NCI-H2029 (cell line): ENCODE measurements at regions not wholly inside any gene's neighbourhood (a gene's known extent, or its start where the extent isn't known, plus 50 kb on each side); places are given as distances from the start of the nearest gene placed in this dataset.
"Not testable (repeated sequence)": the region's sequence is repeated elsewhere in the genome, so short reads cannot be mapped to it uniquely, and the experiment has no call there.

Experiments used
- DNase-seq: peaks from one replicate; lab custom pipeline; 2025; lab: John Stamatoyannopoulos, UW

GRCh38 chr12:13350381-13350780 lies 153.9 kb downstream of the EMP1 start:
- DNase-seq: no peak

GRCh38 chr12:13348464-13348863 lies 151.9 kb downstream of the EMP1 start:
- no peak for DNase-seq

- no peak for DNase-seq
Observed at GRCh38 chr12:13347241-13348043, 150.9 kb downstream of the EMP1 start.

GRCh38 chr12:13345722-13346121 lies 149.2 kb downstream of the EMP1 start:
- DNase-seq: no peak

- no peak for DNase-seq
Observed at GRCh38 chr12:13343375-13343774, 146.8 kb downstream of the EMP1 start.

DNA sequence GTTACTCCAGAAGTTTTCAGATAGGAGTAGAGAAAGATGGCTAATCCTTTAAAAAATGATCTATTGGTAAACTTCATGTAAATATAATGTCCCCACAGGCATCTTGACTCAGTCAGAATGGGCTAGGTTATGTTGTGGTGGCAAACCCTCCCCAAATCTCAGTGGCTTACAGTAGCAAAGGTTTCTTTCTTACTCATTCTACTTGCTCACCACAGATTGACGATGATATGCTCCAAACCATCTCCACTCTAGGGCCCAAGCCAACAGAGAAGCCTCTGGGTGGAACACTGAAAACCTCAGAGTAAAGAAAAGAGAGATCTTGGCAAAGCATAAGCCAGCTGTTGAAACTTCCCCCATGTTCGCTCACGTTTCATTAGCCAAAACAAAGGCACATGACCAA lies 146.4 kb downstream of the EMP1 start:
- DNase-seq: no peak

- no peak for DNase-seq
Observed at GRCh38 chr12:13340149-13340548, 143.6 kb downstream of the EMP1 start.

DNA sequence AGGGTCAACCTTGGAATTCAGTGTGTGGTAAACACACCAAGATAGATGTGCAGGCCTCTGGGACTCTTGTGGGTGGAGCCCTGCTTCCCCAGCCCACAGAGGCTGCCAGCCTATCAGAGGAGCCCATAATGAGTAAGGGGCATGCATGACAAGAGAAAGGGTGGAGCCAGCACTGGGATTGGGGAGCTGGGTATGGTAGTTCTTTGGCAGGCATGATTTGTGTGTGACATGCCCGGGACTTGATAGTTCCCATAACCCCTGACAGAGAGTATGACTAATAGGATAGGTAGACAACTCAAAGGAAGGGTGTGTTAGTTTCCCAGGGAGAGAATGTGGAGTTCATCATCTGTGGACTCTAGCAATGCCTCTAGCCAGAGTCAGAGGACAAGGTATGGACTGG lies 143.0 kb downstream of the EMP1 start:
- no peak for DNase-seq

DNA sequence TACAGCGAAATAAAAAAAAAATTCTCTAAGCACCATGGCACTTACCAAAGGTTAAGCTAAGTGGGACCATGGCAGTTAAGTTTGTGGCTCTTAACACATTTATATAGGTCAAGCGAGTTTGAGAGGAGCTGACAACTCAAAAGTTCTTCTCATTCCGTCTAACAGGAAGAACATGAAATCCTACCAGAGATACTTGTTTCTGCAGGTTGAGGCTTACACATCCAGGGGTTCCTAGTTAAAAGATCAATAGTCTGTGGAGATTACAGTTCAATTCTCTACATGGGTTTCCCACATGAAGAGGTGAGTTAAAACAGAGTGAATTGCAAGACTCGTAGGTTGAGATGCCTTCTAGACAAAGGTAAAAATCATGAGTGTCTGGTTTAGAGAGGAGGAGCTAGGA lies 142.6 kb downstream of the EMP1 start:
- DNase-seq: no peak

- no peak for DNase-seq
Observed at GRCh38 chr12:13337791-13338190, 141.3 kb downstream of the EMP1 start.

GRCh38 chr12:13336216-13336615 lies 139.7 kb downstream of the EMP1 start:
- no peak for DNase-seq

DNA sequence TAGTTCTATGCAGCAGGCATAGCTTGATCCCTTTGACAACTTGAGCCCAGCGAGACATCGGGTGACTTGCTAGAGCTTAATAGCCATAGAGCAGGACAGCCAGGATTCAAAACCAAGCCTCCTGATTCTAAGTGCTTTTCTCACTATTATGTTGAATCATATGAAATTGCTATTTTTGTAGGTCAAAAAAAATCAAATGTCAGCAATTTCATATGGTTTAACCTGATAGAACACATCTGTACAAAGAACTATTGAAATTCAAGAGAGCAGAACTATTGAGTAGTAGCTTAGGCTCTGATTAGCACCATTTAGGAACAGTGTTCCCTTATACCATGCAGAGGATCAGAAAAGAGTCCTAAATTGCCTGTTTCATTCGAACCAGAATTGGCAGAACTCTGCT lies 132.0 kb downstream of the EMP1 start:
- no peak for DNase-seq

GRCh38 chr12:13326076-13326475 lies 129.6 kb downstream of the EMP1 start:
- no peak for DNase-seq

DNA sequence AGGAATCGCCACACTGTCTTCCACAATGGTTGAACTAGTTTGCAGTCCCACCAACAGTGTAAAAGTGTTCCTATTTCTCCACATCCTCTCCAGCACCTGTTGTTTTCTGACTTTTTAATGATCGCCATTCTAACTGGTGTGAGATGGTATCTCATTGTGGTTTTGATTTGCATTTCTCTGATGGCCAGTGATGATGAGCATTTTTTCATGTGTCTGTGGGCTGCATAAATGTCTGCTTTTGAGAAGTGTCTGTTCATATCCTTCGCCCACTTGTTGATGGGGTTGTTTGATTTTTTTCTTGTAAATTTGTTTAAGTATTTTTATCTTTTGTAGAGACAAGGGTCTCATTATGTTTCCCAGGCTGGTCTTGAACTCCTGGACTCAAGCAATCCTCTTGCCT lies 128.5 kb downstream of the EMP1 start:
- DNase-seq: not testable (repeated sequence)

GRCh38 chr12:13318231-13319015 lies 121.9 kb downstream of the EMP1 start:
- DNase-seq: no peak

DNA sequence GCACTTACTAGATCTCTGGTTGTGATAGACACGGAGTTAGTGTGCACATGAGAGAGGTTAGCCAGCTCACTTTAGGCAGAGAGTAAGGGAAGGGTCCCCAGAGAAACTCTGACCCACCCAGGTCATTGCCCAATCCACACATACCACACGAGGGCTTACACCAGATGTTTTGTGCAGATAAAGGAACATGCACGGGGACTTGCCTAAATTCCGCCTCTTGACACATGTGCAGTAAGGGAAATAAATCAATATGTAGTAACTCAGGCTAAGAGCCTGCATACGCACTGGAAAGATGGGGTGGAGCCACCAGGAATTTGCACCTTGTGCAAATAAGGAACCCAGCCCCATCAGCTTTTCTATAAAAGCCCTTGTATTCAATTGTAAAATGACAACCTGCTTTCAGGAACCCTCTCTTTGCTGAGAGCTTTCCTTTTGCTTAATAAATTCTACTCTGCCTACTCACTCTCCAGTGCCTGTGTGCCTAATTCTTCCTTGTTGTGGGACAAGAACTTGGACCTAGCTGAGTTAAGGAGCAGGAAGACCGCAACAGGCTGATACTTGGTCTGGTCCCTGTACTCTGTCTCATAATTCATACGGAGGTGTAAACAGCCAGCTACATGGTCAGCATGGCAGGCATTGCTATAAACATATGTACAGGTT lies 120.2 kb downstream of the EMP1 start:
- DNase-seq: no peak

DNA sequence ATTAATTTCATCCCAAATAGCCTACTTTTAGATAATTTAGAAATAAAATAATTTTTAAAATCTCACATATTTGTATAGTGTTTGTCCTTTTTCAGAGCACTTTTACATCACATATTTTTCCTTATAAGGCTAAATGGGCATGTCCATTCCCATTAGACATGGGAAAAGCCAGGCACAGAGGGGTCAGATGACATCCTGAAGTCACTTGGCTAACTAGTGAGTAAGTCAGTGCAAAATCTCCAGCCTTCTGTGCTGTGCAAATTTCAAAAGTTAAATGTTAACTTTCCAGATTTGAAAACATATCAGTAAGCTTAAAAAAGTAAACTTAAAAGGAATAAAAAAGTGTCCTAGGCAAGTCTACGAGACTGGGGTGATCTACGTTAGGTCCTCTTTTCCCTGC lies 117.4 kb downstream of the EMP1 start:
- no peak for DNase-seq

DNA sequence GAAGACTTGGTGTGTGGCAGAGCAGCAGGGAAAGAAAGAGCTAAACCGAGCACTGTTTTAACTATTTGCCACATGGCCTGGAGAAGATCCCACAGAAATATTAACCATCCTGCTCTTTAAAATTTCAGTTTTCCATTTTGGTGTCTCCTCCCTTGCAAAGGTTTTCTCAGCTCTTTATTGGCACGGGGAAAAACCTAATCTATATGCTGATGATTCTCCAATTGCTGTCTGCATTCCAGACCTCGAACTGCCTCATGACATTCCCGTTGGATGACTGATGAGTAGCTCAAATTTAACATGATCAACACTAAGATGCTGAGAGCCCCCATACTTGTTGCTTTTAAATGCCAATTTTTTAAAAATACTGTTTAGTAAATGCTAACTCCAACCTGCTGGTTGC lies 115.0 kb downstream of the EMP1 start:
- no peak for DNase-seq

DNA sequence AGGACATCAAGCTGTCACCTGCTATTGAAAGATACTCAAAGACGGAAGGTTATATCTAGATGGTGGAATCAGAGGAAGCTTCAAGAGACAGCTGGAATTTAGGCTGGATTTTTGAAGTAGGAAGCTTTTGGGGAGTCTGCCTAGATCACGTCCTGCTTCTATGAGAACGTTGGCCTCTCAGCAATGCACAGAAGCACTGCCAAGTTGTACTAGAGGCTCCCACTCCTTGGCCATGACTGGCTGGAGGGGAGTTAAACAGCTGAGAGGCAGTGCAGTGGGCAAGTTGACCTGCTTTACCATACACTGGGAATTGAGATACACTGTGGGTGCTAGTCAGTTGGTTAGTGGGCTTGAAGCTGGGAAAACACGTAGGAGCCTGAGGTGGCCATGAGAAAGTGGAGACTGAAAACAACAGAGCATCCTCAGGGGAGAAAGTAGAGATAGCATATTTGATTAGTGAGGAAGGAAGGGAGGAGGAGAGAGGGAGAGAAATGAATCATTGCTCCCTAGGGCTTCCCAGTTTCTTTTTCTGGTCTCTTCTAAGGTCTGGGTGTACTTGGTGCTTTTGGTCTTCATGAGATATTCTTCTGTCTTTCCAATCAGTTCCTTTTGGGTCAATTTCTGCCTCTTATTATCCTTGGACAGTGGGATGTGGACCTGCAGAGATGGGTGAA lies 110.8 kb downstream of the EMP1 start:
- DNase-seq: no peak

- DNase-seq: no peak
Observed at GRCh38 chr12:13304924-13305323, 108.4 kb downstream of the EMP1 start.

DNA sequence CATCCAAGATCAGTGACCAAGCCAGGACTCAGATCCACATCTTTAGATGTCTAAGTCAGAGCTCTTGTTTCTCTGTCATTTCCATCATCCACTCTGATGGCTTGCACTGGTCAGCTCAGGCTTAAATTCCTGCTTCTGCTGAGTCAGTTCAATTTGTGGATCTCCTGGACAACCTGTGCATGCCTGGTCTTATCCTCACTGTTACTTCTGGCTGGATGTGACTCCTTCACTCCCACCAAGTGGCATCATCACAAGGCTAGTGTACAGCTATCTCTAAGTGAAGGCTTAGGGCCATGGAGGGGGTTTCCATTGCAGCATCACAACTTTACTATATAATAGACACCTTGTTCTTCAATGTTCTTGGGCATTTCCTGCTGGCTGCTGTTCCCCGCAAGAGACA lies 102.9 kb downstream of the EMP1 start:
- no peak for DNase-seq

DNA sequence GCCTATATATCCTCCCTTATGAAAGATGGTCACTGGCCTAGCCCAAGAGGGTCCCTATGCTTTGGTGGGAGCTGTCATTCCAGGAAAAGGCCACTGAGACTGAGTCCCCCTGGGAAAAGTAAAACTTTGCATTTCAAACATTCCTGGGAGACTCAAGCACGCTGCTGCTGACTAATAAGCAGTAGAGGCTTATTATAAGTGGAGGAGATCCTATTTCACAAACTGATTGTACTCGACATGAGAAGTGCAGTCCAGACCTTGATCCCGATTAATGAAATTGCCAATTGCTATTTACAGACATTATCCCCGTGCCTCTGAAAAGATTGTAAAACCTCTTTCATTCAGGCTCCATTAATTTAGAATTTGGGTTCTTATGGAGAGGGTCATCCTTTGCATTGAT lies 96.6 kb downstream of the EMP1 start:
- no peak for DNase-seq
